Inferior parietal cortex (tissue), 1 donor: ENCODE measurements at regions not wholly inside any gene's neighbourhood (a gene's known extent, or its start where the extent isn't known, plus 50 kb on each side); places are given as distances from the start of the nearest gene placed in this dataset.

Experiments
- DNase-seq: peaks from one replicate; pipeline ENCODE4 v3.0.0-alpha.2; 2016; ENCODE audit errors: extremely low spot score

DNA sequence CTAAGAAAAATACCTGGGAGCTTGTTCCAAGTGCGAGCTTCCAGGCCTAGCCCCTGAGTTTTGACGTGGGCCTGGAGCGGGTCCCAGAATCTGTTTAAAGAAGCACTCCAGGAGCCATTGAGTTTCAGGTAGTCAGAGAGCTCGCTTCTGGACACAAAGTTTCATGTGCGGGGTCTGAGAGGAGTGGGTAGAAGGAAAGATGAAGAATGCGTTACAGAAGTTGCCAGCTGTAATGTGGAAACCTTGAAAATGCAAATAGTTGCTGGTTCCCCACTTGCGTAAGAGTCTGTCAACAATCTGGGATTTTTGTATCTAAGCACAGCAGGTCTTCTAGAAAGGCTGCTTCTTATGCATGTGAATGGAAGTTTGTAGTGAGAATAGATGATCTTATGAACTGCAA lies 77.5 kb upstream of the CLCN4 start:
- no peak for DNase-seq

DNA sequence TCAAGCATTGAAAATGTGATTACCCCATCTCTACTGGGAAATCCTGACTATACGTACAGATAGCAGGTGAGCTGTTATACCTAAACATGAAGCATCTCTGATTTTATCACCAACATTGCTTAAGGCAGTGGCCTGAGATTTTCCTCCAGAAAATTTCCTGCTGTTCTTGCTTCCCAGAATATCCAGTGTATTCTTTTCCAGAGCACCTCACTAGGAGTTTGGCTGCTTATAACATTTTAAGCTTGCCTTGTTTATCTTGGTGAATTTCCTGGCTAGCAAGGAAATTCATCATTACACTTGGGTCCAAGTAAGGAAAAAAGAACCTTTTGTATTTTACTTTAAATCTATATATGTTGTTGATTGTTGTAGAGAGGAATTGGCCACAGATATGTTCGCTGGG lies 73.0 kb upstream of the CLCN4 start:
- DNase-seq = no peak

DNA sequence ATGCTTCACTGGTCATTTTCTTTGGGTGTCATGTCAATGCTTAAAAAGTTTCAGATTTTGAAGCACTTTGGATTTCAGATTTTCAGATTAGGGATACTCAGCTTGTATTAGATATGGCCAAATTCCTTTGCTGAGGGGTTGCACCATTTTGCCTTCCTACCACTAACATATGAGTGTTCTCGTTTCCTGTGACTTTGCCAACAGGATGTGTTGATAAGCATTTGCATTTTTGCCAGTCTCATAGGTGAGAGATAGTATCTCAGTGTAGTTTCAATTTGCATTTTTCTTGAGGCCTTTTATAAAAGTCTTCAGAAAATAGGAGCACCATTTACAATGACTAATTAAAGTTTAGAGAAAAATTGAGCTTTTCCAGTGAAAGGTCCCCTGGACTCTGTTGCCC lies 71.6 kb upstream of the CLCN4 start:
- DNase-seq = no peak

DNA sequence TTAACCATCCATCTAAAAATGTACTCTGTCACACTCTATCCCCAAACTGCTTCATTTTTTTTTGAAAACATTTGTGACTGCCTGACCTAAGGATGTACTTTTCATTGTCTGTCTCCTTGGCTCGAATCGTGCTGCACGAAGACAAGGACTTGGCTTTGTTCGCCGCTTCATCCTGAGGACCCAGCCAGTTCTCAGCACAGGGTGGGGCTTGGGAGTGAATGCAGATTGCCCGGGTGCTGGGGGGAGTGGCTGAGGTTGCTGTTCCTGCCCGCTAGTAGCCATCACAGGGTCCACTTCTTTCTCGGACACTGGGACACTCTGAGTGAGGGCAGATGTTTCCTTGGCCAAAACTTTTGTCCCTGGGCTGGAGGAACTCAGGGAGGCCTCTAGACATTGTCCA lies 70.1 kb upstream of the CLCN4 start:
- no peak for DNase-seq

DNA sequence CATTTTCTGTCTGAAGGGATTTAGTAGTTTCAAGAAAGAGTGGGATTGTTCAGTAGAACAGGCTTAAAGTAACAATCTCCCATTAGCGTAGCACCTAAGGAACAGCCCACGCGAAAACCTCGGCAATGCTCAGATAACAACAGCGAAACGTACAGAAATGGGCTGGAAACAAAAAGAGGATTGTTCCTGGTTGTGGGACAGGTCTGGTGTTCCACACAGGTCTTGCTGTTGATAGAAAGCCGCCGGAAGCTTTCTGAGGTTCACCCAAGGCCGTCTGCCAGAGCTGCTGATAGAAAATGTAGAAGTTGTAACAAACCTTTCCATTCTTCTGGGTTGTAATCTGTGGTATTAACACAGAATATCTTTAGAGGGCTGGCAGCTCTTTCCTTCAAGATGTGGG lies 69.4 kb upstream of the CLCN4 start:
- DNase-seq = no peak

DNA sequence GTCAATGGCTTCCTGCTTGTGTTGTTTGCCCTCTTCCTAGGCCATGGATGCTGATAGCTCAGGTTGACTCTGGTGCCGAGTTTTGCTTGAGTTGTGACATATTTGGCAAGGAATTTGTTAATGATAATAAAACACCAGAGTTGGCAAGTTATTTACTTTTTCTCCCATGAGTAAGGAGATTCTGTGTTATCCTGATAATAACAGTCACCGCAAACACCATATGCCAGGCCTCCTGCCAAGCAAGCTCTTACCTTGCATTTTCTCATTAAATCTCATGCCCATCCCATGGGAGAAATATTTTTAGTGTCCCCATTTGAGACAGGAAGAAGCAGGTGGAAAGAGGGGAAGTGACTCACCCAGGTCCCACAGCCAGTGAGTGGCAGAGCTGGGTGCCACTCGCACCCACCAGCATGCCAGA lies 67.4 kb upstream of the CLCN4 start:
- no peak for DNase-seq

DNA sequence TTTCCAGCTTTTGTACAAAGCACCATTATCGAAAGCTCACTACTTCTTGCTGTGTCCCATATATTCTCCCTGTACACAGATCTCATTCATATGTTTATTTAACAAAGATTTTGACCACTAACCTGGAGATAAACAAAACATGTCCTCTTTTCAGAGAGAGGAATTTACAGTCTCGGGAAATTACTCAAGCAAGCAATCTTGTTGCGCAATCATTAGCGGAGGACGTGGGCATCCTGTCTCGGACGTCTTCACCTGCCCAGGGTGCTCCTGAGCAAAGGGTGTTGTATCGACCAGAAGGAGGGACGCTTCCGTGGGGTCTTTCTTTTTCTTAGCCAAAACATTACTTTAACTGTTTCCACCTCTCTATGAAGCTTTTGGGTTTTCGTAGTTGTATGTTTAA lies 66.5 kb upstream of the CLCN4 start:
- no peak for DNase-seq

DNA sequence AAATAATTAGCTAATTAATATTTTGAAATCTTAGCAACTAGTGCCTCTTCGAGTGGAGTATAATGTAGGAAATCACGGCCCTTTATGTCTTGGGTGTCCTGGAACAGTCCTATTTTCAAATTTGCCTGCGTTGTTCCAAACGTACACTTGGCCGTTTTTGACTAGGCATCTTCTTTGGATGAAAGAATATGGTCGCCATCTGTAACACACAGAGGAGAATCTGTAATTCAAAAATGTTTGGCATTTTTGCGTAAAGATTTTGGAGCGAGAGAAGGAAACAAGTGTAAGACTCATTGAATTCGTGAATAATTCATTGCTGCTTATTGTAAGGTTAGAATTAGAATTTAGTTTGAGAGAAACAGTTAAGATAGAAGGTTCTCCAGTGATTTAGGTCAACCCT lies 61.5 kb upstream of the CLCN4 start:
- DNase-seq = no peak

DNA sequence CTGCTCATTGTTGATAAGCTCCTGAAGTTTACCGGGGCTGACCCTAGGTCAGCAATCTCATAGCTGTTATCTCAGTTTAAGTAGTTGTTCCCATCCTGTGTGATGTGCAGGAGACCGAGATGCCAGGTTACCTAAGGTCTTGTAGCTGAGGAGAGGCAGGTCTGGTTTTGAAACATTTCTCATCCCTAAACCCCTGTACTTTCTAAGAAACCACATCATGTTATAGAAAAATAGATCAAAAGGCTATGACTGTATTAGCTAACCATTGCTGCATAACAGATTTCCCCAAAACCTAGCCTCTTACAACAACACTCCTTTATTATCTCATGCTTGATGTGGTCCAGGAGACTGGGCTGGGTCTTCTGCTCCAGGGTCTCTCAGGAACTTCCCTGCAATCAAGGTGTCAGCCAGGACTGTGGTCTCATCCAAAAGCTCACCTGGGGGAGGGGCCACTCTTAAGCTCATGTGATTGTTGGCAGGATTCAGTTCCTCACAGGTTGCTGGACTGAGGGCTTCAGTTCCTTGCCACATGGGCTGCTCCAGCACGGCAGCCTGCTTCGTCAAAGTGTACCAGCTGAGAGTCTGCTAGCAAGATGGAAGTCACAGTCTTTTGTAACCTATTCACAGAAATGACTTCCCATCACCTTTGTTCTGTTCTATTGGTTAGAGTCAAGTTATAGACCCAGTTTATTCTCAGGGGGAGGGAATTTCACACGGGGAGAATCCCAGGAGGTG lies 60.9 kb upstream of the CLCN4 start:
- no peak for DNase-seq

DNA sequence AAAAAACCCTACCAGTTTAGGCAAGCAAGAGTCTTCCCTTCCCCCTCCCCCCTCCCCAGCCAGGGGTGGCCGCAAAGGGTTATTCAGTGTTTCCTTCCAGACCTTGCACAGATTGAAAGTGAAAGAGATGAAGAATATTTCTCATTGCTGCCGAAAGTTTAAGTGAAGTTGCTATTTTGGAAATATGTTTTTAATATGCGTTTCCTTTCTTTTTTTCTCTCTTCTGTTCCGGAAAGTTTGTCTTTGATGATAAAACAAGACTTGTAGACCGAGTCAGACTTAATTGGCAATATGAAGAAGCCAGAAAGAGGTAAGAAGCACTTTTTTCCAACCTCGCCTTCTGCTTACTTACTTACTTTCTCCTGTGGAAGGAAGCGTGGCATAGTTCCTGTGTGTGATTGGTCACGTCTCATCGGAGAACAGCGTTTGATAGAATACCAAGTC lies 58.5 kb upstream of the CLCN4 start:
- no peak for DNase-seq

DNA sequence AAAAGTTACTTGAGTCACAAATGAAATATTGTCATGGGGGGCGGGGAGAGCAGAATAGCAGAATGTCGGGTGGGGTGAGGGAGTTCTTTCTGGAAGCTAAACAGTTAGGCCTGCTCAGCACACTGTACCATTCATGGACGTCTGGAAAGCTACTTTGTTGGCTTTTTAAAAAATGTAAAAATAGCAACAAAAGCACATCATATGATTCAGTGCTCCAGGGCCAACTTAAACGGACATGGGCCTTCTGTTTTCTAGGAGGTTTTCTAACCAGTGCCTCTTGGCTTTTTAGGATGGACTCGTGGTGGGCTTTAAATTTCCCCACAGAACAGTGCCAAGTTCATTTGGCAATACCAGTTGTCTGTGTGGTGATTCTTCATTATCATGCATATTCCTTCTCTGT lies 57.4 kb upstream of the CLCN4 start:
- DNase-seq = no peak

DNA sequence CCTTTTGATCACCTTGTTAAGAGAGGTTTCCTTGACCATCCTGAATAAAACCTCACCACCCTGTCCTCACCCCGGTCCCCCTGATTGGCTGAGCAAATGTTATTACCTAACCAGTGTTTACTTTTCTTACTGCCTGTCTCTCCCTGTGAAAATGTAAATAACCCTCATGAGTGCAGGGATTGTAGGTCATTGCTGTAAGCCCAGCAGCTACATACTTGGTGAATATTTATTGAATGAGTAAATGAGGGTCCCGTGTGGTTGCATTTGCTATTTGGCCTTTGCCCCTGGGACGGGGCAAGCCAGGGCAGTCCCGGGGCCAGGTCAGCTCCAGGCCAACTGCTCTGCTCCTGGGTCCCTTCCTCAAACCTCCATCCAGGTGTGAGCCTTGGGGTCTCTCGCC lies 55.5 kb upstream of the CLCN4 start:
- no peak for DNase-seq

DNA sequence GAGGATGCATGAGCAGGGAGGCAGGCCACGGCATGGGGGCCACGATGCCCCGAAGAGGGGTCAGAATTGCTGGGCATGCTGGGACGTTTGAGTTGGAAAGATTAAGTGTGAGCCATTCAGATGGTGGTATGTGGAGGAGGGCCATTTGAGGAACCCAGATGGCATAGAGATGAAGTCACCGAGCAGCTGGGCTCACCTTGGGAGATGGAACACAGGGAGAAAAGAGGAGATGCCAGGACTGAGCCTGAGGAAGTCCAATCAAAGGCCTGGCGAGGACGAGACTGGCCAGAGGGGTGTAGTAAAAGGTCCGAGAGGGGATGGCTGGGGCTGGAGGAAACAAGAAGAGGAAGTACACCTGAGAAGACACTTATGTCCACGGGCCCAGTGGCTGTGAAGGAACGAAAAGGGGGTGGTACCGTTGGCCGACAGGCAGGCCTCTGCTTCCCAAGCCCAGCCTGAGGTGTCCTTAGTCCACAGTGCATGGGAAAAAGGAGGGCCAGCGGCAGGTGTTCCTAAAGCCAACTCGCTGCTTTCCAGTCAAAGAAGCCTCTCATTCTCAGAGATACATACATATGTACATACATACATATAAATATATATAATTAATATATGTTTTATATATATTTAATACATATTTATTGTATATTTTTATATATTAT lies 54.6 kb upstream of the CLCN4 start:
- DNase-seq = no peak

DNA sequence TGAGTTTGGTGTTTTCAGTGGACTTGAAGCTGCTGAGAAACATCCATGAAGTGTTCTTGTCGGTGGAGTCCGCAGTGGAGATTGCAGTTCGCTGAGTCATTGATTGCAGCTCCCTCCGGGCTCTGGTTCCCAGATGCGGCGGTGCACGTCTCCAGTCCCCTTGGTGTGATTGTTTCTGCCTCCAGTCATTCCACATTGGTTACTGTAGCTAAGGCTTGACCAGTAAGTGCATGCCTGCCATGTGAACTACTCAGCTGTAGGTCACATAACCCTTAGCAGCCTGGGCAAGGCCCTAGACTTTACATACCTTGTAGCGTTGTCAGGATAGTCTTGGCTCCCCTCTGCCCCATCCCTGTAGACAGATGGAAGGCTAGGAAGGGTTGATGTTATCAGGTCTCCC lies 53.8 kb upstream of the CLCN4 start:
- DNase-seq = no peak

DNA sequence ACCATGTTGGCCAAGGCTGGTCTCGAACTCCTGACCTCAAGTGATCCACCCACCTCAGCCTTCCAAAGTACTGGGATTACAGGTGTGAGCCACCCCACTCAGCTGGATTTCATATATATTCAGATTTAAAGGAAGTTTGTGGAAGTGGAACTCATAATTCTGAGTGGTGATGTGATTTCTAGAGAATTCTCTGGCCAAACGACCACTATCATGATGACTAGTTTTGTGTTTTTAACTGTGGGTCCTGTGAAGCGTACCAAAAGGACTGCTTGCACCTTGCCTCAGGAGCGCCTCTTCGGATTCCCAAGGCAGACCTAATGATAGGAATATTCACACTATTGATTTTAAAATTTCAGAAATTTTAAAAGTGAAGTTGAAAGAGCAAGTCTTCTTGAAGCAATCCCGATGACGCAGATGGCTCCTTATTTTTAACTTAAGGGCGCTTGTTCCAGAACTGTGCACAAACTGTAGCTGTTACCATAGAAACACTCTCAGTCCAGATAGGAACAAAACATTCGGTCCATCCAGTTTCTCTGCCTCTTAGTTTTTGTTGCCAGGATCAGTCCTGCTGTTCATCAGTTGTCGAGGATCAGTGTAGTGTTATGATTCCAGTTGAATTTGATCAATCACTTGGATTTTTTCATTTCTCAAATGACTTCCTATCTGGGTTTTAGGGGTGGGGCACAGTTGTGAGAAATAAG lies 51.7 kb upstream of the CLCN4 start:
- no peak for DNase-seq

DNA sequence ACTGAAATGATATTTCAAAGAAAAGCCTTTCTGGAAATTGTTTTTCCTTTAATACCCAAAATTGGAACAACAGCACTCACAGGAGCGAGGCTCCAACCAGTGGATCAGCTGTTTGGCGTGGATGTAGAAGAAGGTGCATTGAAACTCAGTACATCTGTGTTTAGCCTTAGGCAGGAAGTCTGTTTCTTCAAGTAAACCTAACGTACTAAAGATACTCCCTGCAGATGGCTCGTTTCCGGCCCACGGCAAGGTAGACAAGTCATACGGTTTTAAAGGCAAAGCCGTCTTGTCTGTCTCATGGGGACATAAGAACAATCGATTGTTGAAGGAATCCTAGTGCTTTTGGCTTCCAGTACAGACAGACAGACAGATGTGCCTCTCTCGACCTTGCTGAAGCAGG lies 50.0 kb upstream of the CLCN4 start:
- DNase-seq = no peak
